Left lobe of liver (tissue), 2 donors: ENCODE measurements at regions not wholly inside any gene's neighbourhood (a gene's known extent, or its start where the extent isn't known, plus 50 kb on each side); places are given as distances from the start of the nearest gene placed in this dataset.

Source experiments
- ATAC-seq: fragments of 200-7000 bp; cut with Tn5 transposase; one replicate; pipeline ENCODE4 v1.9.1; 2020; ENCODE audit warnings: mild to moderate bottlenecking, moderate library complexity
- DNase-seq: peaks from one replicate; pipeline ENCODE4 v3.0.0-alpha.2; 2020; ENCODE audit warnings: low spot score
- donor health status: DM: no; HTN: no; CAD: no; lungs with moderate emphysema.
- donor health status: DM: no; HTN: yes; CAD: no.

DNA sequence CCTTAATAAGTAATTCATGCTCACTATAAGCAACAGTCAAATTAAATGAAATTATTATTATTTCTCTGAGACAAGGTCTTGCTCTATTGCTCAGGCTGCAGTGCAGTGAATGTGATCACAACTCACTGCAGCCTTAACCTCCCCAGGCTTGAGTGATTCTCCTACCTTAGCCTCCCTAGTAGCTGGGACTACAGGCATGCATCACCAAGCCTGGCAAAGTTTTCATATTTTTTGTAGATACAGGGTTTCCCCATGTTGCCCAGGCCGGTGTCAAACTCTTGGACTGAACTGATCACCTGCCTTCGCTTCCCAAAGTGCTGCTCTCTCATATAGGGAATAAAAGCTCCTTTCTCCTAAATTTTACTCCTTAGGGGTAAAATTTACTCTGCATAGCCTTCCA lies 74.9 kb upstream of the GAREM1 start:
- DNase-seq (no peak), ATAC-seq (no peak)

DNA sequence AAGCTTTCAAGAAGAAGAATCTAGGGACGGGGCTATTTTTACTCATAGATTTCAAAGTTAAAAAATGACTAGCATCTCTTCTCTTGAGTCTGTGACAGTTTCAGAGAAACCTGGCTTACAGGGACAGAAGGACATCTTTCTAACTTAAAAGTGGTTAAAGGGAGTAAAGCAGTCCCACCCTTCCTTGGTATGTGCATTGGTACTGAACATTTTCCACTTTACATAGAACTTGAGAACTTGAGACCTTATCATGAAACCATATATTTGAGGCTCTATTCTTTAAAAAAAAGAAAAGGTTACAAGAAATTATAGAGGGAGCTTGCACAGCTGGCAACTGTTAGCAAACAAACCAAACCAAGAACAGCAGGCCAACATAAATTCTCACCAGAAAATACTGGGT lies 73.4 kb upstream of the GAREM1 start:
- DNase-seq (no peak), ATAC-seq (no peak)

DNA sequence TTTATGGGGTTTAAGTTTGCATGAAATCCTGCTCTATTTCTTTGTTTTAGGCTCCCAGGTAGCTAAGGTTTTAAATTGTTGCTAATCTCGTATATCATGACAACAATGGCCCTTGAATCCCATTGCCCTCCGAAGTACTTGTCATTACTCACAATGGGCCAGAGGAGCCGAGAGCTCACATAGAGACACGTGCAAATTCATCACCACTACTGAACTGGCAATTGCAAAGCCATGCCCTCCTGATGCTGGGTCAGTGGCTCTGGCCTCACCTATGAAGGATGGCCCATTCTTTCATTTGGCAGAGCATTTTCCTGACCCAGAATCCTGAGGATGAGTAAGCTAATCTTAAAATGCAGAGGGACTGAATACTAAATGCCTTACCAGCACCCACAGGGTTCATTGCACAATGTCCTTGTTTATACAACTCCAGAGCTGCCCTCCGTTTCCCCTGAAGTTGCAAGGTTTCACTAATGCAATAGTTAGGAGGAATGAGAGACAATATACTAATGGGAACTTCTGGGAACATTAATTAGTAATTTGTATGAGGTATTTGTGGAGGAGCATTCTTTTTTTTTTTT lies 71.6 kb upstream of the GAREM1 start:
- peak; percentile 63 for ATAC-seq
- DNase-seq: no peak

DNA sequence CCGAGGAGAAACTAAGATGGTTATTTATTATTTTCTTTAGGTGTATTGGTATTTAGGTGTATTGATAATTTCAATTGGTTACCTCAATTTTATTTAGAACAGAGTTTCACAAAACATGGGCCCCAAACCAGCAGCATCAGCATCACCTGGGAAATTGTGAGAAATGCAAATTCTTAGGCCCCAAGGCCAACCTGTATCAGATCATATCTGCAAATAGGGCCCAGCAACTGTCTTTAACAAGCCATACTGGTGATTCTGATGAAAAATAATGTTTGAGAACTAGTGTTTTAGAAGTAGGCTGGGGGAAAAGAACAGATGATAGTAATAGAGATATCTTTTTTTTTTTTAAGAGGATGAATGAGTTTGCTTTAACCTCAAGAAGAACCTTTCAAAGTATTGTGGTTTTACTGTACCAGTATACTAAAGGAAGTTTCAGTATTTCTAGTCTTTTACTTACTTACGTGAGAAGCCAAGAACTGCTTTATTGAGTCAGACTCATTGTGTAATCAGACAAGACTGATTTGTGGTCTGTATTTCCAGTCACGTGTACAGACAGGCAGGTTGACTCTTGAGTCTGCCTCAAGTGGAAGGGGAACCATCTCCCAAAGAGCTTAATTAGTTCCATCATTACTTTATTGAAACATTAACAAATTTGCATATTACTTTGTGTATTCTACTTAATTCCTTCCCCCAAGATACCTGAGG lies 60.4 kb upstream of the GAREM1 start:
- DNase-seq (no peak), ATAC-seq (no peak)

DNA sequence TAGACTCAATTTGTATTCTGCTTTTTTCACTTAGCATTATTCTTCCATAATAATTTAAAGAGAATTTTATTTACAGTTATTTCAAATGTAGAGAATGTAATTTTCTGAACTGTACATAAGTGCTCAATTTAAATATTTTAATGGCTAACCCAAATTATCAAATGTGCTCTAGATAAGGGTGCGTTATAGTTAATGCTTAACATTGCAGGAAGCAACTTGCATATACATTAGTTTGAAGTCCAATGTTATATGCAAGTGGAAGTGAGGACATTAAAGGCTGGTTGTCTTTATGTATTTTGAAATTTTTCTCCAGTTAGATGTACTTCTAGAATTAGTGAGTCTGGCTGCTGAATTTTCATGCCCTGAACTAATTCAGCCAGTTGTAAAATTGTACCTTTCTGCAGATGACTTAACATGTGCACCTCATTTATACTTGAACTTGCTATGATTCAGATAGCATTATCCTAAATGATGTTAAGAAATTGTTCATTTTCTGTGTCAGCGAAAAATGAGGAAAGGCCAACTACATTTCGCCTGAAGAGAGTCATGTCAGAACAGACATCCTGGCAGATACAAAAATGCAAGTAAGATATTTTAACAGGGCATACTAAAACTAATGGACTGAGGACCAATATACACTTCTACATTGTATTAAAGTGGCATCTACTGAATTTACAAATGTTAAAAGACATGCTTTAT lies 59.2 kb upstream of the GAREM1 start:
- ATAC-seq (no peak), DNase-seq (no peak)

DNA sequence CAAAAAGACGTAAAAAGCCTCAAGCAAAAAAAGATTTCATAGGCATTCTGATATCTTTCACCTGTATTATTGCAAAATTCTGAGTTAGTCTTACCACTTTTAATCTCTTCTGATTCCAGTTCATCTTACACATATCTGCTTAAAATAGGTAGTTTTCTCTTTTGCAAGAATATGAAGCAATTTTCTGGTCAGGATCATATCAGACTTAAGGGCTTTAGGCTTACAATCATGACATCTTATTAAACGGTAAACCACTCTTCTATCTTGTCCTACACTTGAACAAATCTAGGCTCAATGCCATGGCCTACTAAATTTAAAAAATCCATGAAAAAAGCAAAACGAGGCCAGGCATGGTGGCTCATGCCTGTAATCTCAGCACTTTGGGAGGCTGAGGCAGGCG lies 50.1 kb upstream of the GAREM1 start:
- no peak for ATAC-seq
- DNase-seq: no peak
